HK-2 (cell line): ENCODE measurements at regions not wholly inside any gene's neighbourhood (a gene's known extent, or its start where the extent isn't known, plus 50 kb on each side); places are given as distances from the start of the nearest gene placed in this dataset.

Experiments used
- DNase-seq: peaks from one replicate; pipeline ENCODE4 v3.0.0-alpha.2; 2018; ENCODE audit not compliant: unreplicated experiment

DNA sequence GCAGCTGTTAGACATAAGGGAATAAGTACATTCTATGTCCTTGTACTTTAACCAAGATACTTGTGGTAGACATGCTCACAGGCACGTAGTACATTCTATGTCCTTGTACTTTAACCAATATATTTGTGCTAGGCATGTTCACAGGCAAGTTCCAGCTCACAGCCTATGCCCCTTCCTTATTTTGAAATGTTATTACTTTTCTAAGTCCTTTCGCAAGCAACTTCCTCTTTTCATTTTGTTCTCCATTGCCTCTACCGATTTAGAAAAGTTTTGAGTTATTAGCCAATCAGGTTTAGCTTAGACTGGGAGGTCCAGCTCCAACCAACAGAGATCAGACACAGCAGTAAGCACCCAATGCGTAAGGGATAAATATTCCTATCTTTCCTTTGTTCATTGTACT, 60.1 kb upstream of the NUDT7 start:
- DNase-seq = no peak

DNA sequence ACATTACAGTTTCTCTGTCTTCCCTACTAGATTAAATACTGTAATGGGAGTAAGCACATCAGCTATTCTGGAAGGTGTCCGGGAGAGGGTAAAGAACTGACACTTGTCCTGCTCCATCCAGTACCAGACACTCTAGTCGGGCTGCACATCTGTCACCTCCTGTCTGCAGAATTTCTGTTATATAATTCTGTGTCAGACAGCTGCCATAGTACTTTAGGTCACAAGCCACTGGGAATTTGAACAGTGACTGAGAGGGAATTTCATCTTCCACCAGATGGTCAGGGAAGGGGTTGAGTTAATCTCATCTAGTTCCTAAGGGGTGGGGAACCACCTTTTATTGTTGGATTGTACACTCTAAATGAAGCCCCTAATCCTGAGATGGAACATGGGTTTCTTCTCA, 58.6 kb upstream of the NUDT7 start:
- no peak for DNase-seq

DNA sequence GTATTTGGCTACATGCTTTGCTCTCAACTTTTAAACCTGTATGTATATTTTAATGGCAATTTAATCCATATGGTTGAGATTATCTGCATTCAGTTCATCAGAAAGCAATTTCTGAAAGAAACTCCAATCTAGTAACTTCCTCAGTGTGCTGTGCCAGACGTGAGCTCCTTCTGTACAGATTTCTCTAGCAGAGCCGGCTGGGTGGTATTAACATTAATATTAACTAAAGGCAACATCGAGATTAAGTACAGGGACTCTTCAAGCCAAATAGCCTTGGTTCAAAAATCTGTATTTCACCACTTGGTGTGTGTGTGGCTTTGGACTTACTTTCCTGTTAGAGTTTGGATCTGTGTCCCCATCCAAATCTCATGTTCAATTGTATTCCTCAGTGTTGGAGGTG, 55.5 kb upstream of the NUDT7 start:
- no peak for DNase-seq

DNA sequence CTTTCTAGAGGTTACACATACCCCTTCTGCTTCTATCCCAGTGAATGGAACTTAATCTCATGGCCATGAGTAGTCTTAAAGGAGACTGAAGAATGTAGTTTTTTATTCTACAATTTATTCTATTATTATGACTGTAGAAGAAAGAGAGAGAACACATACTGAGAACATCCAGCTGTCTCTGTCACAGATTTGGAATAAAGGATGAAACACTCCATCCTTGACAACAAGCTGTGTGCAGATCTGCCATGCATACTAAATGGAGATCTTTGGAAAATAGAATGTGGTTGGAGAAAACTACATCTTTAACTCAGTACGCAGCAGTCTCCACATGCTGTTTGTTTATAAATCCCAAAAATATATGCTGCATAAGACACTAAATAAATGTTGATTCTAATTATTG, 54.1 kb upstream of the NUDT7 start:
- no peak for DNase-seq

DNA sequence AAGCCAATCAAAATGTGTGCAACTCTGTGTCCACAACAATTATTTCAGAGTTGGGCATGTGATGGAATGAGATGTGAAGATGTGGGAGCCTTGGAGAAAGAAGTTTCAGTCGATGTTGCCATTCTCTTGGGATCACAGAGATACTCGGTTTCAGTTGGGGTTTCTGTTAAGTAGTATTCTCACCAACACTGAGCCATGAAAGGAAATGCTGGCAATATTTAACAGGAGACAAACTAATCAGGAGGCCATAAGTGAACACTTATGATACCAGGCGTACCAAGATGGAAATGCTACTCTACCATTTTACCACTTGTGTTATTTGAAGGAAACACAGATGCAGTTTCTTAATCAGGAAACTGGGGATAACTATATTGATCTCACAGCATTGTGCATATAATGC, 53.3 kb upstream of the NUDT7 start:
- DNase-seq = no peak
